ENCODE measurements at regions not wholly inside any gene's neighbourhood (a gene's known extent, or its start where the extent isn't known, plus 50 kb on each side); places are given as distances from the start of the nearest gene placed in this dataset.
A peak's percentile ranks its signal among the peaks of the same experiment; 100 is the strongest.

- Histone ChIP-seq H3K9ac (no peak overlapping the region), H3K36me3 (no peaks in the 10 kb centered on the region), H3K27ac (no peak overlapping the region), H3K9me3 (replicated peaks in 1 of 11) (peaks cover 0 to 1% (median 0%) of the 10 kb centered on the region in 11 experiments; a peak in 2 of 22 replicates), H3K27me3 (no peaks in the 10 kb centered on the region), H3K4me1 (no peaks in the 10 kb centered on the region), H3K4me3 (no peak overlapping the region), H4K20me1 (no peaks in the 10 kb centered on the region), H3K4me2 (no peak overlapping the region)
- no peak for TF ChIP-seq Cebpa-rat (IDR thresholded peaks at IDR 0.05)
Observed at GRCh38 chr4:129966175-129966574, 870.2 kb downstream of the C4orf33 start.

GRCh38 chr4:129968366-129968765 lies 872.4 kb downstream of the C4orf33 start:
- H3K9me3 ChIP-seq (replicated peaks in 1 of 11): no peaks in the 10 kb centered on the region
- H3K36me3 ChIP-seq: no peaks in the 10 kb centered on the region
- no peak overlapping the region for H3K4me3 ChIP-seq
- H3K4me1 ChIP-seq: no peaks in the 10 kb centered on the region
- no peak overlapping the region for H3K4me2 ChIP-seq
- H3K27me3 ChIP-seq: no peaks in the 10 kb centered on the region
- H3K27ac ChIP-seq: no peak overlapping the region
- TF ChIP-seq Cebpa-rat (IDR thresholded peaks at IDR 0.05): no peak
- H3K9ac ChIP-seq: no peak overlapping the region
- no peaks in the 10 kb centered on the region for H4K20me1 ChIP-seq

- no peak overlapping the region for H3K4me2 ChIP-seq
- no peaks in the 10 kb centered on the region for H3K9me3 ChIP-seq (replicated peaks in 1 of 11)
- H3K4me3 ChIP-seq: no peak overlapping the region
- no peaks in the 10 kb centered on the region for H4K20me1 ChIP-seq
- no peak overlapping the region for H3K9ac ChIP-seq
- no peaks in the 10 kb centered on the region for H3K4me1 ChIP-seq
- H3K27me3 ChIP-seq: no peaks in the 10 kb centered on the region
- TF ChIP-seq Cebpa-rat (IDR thresholded peaks at IDR 0.05): no peak
- H3K36me3 ChIP-seq: no peaks in the 10 kb centered on the region
- H3K27ac ChIP-seq: no peak overlapping the region
Observed at GRCh38 chr4:129968778-129969177, 872.8 kb downstream of the C4orf33 start.

GRCh38 chr4:129970801-129971200 lies 874.8 kb downstream of the C4orf33 start:
- H3K36me3 ChIP-seq: no peaks in the 10 kb centered on the region
- H4K20me1 ChIP-seq: no peaks in the 10 kb centered on the region
- H3K9me3 ChIP-seq (replicated peaks in 1 of 11): no peaks in the 10 kb centered on the region
- H3K4me1 ChIP-seq: no peaks in the 10 kb centered on the region
- H3K9ac ChIP-seq: no peak overlapping the region
- no peak overlapping the region for H3K4me2 ChIP-seq
- H3K27ac ChIP-seq: no peak overlapping the region
- TF ChIP-seq Cebpa-rat (IDR thresholded peaks at IDR 0.05): no peak
- H3K4me3 ChIP-seq: no peak overlapping the region
- no peaks in the 10 kb centered on the region for H3K27me3 ChIP-seq

- Histone ChIP-seq H3K4me3 (no peak overlapping the region), H4K20me1 (no peaks in the 10 kb centered on the region), H3K27ac (no peak overlapping the region), H3K27me3 (no peaks in the 10 kb centered on the region), H3K36me3 (no peaks in the 10 kb centered on the region), H3K9me3 (replicated peaks in 1 of 11) (no peaks in the 10 kb centered on the region), H3K4me1 (no peaks in the 10 kb centered on the region), H3K4me2 (no peak overlapping the region), H3K9ac (no peak overlapping the region)
- no peak for TF ChIP-seq Cebpa-rat (IDR thresholded peaks at IDR 0.05)
Observed at GRCh38 chr4:129971419-129971818, 875.5 kb downstream of the C4orf33 start.

GRCh38 chr4:129972257-129972656 lies 876.3 kb downstream of the C4orf33 start:
- TF ChIP-seq Cebpa-rat (IDR thresholded peaks at IDR 0.05): no peak
- no peaks in the 10 kb centered on the region for H3K27me3 ChIP-seq
- H3K4me3 ChIP-seq: no peak overlapping the region
- no peaks in the 10 kb centered on the region for H3K36me3 ChIP-seq
- no peaks in the 10 kb centered on the region for H3K4me1 ChIP-seq
- H3K9ac ChIP-seq: no peak overlapping the region
- H4K20me1 ChIP-seq: no peaks in the 10 kb centered on the region
- H3K4me2 ChIP-seq: no peak overlapping the region
- no peaks in the 10 kb centered on the region for H3K9me3 ChIP-seq (replicated peaks in 1 of 11)
- H3K27ac ChIP-seq: no peak overlapping the region

- H3K4me2 ChIP-seq: no peak overlapping the region
- peaks cover 7 to 10% (median 8%) of the 10 kb centered on the region in 10 experiments; a peak in 17 of 20 replicates for H3K4me1 ChIP-seq
- no peak overlapping the region for H3K9ac ChIP-seq
- no peaks in the 10 kb centered on the region for H3K9me3 ChIP-seq (replicated peaks in 1 of 11)
- H3K4me3 ChIP-seq: no peak overlapping the region
- H3K36me3 ChIP-seq: no peaks in the 10 kb centered on the region
- H4K20me1 ChIP-seq: no peaks in the 10 kb centered on the region
- no peaks in the 10 kb centered on the region for H3K27me3 ChIP-seq
- H3K27ac ChIP-seq: no peak overlapping the region
- TF ChIP-seq Cebpa-rat (IDR thresholded peaks at IDR 0.05): no peak
Observed at GRCh38 chr4:129974730-129975129, 878.8 kb downstream of the C4orf33 start.

- Histone ChIP-seq H3K27me3 (no peaks in the 10 kb centered on the region), H3K27ac (no peak overlapping the region), H3K4me3 (no peak overlapping the region), H3K9me3 (replicated peaks in 1 of 11) (no peaks in the 10 kb centered on the region), H3K9ac (no peak overlapping the region), H4K20me1 (no peaks in the 10 kb centered on the region), H3K4me1 (peaks cover 7 to 10% (median 8%) of the 10 kb centered on the region in 10 experiments; a peak in 17 of 20 replicates), H3K4me2 (peak overlapping the region; percentile 6 to 64 (median 37); a peak in 17 of 22 replicates), H3K36me3 (no peaks in the 10 kb centered on the region)
- no peak for TF ChIP-seq Cebpa-rat (IDR thresholded peaks at IDR 0.05)
Observed at GRCh38 chr4:129978315-129978714, 882.4 kb downstream of the C4orf33 start.

- Histone ChIP-seq H3K4me3 (no peak overlapping the region), H3K4me2 (no peak overlapping the region), H3K36me3 (no peaks in the 10 kb centered on the region), H3K27ac (no peak overlapping the region), H4K20me1 (no peaks in the 10 kb centered on the region), H3K9ac (no peak overlapping the region), H3K27me3 (no peaks in the 10 kb centered on the region), H3K4me1 (no peaks in the 10 kb centered on the region), H3K9me3 (replicated peaks in 1 of 11) (no peaks in the 10 kb centered on the region)
- no peak for TF ChIP-seq Cebpa-rat (IDR thresholded peaks at IDR 0.05)
Observed at GRCh38 chr4:129988957-129989356, 893.0 kb downstream of the C4orf33 start.

GRCh38 chr4:129994715-129995114 lies 898.8 kb downstream of the C4orf33 start:
- no peak overlapping the region for H3K4me3 ChIP-seq
- no peak overlapping the region for H3K27ac ChIP-seq
- H3K27me3 ChIP-seq: no peaks in the 10 kb centered on the region
- H3K9me3 ChIP-seq (replicated peaks in 1 of 11): no peaks in the 10 kb centered on the region
- TF ChIP-seq Cebpa-rat (IDR thresholded peaks at IDR 0.05): no peak
- H3K36me3 ChIP-seq: no peaks in the 10 kb centered on the region
- H3K4me1 ChIP-seq: no peaks in the 10 kb centered on the region
- no peaks in the 10 kb centered on the region for H4K20me1 ChIP-seq
- H3K4me2 ChIP-seq: no peak overlapping the region
- H3K9ac ChIP-seq: no peak overlapping the region

Data from BLaER1 treated with 17β-estradiol and CSF1 and Interleukin-3, amounts not matched to agents 10 nM and 100 nM (cell line).